Calu3 (cell line): ENCODE measurements at regions not wholly inside any gene's neighbourhood (a gene's known extent, or its start where the extent isn't known, plus 50 kb on each side); places are given as distances from the start of the nearest gene placed in this dataset.
"Not testable (repeated sequence)": the region's sequence is repeated elsewhere in the genome, so short reads cannot be mapped to it uniquely, and the experiment has no call there.

Experiments used
- BruUV-seq: library from RNA; stranded (reverse); fragments of 400-500 nt; replicated peaks from 2 replicates; lab custom pipeline; 2021; lab: Mats Ljungman, UMichigan
- CTCF ChIA-PET: fragments of 300-600 bp; sonication (Branson Sonifier 250); formaldehyde crosslinking; loops from one replicate; lab custom pipeline; 2022; ENCODE audit warnings: antibody characterized with exemption; lab: Charles Lee
- DNase-seq: peaks from one replicate; pipeline ENCODE4 v3.0.0; 2022
- H3K27ac Mint-ChIP-seq: one replicate; pipeline ENCODE4 v1.8.0; 2022; ENCODE audit warnings: mixed read lengths; ENCODE audit not compliant: unreplicated experiment
- H3K27me3 Mint-ChIP-seq: one replicate; pipeline ENCODE4 v1.8.0; 2022; ENCODE audit warnings: mixed read lengths; ENCODE audit not compliant: unreplicated experiment
- H3K36me3 Mint-ChIP-seq: one replicate; pipeline ENCODE4 v1.8.0; 2022; ENCODE audit warnings: mild to moderate bottlenecking, moderate library complexity, mixed read lengths; ENCODE audit not compliant: insufficient read depth, unreplicated experiment
- H3K4me1 Mint-ChIP-seq: one replicate; pipeline ENCODE4 v1.8.0; 2022; ENCODE audit warnings: mild to moderate bottlenecking, low read depth, mixed read lengths; ENCODE audit not compliant: unreplicated experiment
- H3K4me3 Mint-ChIP-seq: one replicate; pipeline ENCODE4 v1.8.0; 2022; ENCODE audit warnings: mild to moderate bottlenecking, low read depth, moderate library complexity, mixed read lengths; ENCODE audit not compliant: unreplicated experiment
- H3K9me3 Mint-ChIP-seq: one replicate; pipeline ENCODE4 v1.8.0; 2022; ENCODE audit warnings: low read depth, mixed read lengths; ENCODE audit not compliant: unreplicated experiment
- CTCF ChIP-seq: fragments of 200-600 bp; IDR thresholded peaks from one replicate; pipeline ENCODE4 v1.8.0; 2022; ENCODE audit warnings: antibody characterized with exemption; ENCODE audit not compliant: unreplicated experiment
- intact Hi-C: fragments of 100-400 bp; cut with micrococcal nuclease; formaldehyde crosslinking; loops from one replicate; pipeline ENCODE4 v1.10.0; 2022; ENCODE audit not compliant: unreplicated experiment

DNA sequence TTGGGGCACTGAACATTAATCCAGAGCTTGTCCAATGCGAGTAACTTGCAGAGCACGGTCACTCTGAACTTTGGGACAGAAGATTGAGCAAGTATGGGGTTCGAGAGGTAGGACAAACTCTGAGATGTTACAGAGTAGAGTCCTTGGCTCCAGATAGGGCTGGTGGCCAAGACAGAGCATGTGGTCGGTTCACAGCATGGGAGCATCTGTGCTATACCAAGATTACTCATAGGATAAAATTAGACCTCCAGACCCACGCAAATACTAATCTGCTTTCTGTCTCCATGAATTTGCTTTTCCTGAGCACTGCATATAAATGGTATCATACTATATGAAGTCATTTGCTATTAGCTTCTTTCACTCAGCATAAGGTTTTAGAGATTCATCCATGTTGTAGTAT, 93.4 kb upstream of the TBX5 start:
- no peak overlapping the region for H3K4me3 Mint-ChIP-seq
- no peak for DNase-seq
- H3K4me1 Mint-ChIP-seq: no peaks in the 10 kb centered on the region

DNA sequence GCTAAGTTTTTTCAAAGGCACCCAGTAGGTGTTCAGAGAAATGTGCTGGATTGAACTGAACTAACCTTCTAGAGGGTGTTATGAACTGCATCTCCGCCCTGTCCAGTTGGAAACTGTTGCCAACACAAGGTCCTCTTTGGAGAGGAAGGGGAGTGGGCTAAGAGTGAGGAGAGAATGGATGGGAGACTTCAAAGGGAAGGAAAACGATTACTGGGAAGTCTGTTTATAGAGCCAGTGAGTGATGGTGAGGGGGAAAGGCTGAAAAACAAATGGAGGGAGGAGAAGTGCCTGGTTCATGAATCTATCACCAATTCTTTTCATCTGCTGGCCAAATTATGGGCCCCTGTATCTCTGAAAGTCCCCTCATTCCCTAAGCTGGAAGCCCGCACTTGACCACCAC, 86.0 kb upstream of the TBX5 start:
- Mint-ChIP-seq H3K36me3 (no peaks in the 10 kb centered on the region), H3K4me3 (no peak overlapping the region), H3K27ac (no peak overlapping the region), H3K27me3 (no peaks in the 10 kb centered on the region), H3K9me3 (peaks cover 7% of the 10 kb centered on the region), H3K4me1 (no peaks in the 10 kb centered on the region)
- no peak for TF ChIP-seq CTCF
- DNase-seq: no peak
- BruUV-seq: no TSS peak
- CTCF ChIA-PET: no interaction called here
- intact Hi-C loops: no loop called here

More for the DNA sequence above, 93.4 kb upstream of the TBX5 start:
- CTCF ChIA-PET: interaction anchor here (0.6 kb wide), 2 partner anchors 116 to 341 kb away, joined by 3 read pairs; no protein-coding TSS in a partner anchor
- intact Hi-C loops: no loop called here
- no TSS peak for BruUV-seq
- TF ChIP-seq CTCF: no peak
- Mint-ChIP-seq H3K27me3 (no peaks in the 10 kb centered on the region), H3K27ac (no peak overlapping the region), H3K9me3 (peaks cover 2% of the 10 kb centered on the region), H3K36me3 (no peaks in the 10 kb centered on the region)

DNA sequence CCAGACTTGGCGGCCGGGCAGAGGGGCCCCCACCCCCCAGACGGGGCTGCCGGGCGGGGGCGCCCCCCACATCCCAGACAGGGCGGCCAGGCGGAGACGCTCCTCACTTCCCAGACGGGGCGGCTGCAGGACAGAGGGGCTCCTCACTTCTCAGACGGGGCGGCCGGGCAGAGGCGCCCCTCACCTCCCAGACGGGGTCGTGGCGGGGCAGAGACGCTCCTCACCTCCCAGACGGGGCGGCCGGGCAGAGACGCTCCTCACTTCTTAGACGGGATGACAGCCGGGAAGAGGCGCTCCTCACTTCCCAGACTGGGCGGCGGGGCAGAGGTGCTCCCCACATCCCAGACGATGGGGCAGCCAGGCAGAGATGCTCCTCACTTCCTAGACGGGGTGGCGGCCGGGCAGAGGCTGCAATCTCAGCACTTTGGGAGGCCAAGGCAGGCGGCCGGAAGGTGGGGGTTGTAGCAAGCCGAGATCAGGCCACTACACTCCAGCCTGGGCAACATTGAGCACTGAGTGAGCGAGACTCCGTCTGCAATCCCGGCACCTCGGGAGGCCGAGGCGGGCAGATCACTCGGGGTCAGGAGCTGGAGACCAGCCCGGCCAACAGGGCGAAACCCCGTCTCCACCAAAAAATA, 79.0 kb upstream of the TBX5 start:
- peaks cover 19% of the 10 kb centered on the region for H3K27me3 Mint-ChIP-seq

DNA sequence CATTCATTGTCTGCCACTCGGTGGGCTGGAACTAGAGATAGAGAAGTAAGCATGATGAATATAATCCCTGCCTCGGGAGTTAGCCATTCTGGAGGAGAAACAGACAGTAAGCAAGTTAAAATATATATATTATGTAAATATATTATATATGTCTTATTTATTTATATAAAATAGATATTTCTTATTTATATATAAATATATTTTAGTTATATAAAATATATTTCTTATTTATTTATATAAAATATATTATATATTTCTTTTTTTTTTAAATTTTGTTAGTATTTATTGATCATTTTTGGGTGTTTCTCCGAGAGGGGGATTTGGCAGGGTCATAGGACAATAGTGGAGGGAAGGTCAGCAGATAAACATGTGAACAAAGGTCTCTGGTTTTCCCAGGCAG, 78.1 kb upstream of the TBX5 start:
- H3K36me3 Mint-ChIP-seq: no peaks in the 10 kb centered on the region
- no peak overlapping the region for H3K4me3 Mint-ChIP-seq
- H3K9me3 Mint-ChIP-seq: peaks cover 9% of the 10 kb centered on the region
- H3K27me3 Mint-ChIP-seq: peaks cover 19% of the 10 kb centered on the region
- no peaks in the 10 kb centered on the region for H3K4me1 Mint-ChIP-seq
- H3K27ac Mint-ChIP-seq: no peak overlapping the region
- no peak for TF ChIP-seq CTCF
- DNase-seq: no peak
- intact Hi-C loops: no loop called here
- BruUV-seq: no TSS peak
- CTCF ChIA-PET: interaction anchor here (0.6 kb wide), 1 partner anchor 543 kb away, joined by 3 read pairs; no protein-coding TSS in a partner anchor

More for the DNA sequence above, 79.0 kb upstream of the TBX5 start:
- H3K27ac Mint-ChIP-seq, H3K4me3 Mint-ChIP-seq, DNase-seq, CTCF ChIA-PET, H3K4me1 Mint-ChIP-seq, H3K36me3 Mint-ChIP-seq, BruUV-seq, intact Hi-C loops, H3K9me3 Mint-ChIP-seq: not testable (repeated sequence)

GRCh38 chr12:114481200-114481535, 75.2 kb upstream of the TBX5 start:
- intact Hi-C loops: no loop called here
- DNase-seq: no peak
- peaks cover 19% of the 10 kb centered on the region for H3K27me3 Mint-ChIP-seq
- H3K36me3 Mint-ChIP-seq: no peaks in the 10 kb centered on the region
- no peak overlapping the region for H3K27ac Mint-ChIP-seq
- TF ChIP-seq CTCF: no peak
- CTCF ChIA-PET: interaction anchor here (1.1 kb wide), 1 partner anchor 526 kb away, joined by 5 read pairs; no protein-coding TSS in a partner anchor
- no peaks in the 10 kb centered on the region for H3K4me1 Mint-ChIP-seq
- H3K4me3 Mint-ChIP-seq: no peak overlapping the region
- peaks cover 2% of the 10 kb centered on the region for H3K9me3 Mint-ChIP-seq
- no TSS peak for BruUV-seq
